SK-N-SH treated with all-trans-retinoic acid at 6 μM for 48 hours (cell line): ENCODE measurements at regions not wholly inside any gene's neighbourhood (a gene's known extent, or its start where the extent isn't known, plus 50 kb on each side); places are given as distances from the start of the nearest gene placed in this dataset.

ENCODE experiments used
- ESRRG ChIP-seq: fragments of 250-450 bp; sonication (Bioruptor Pico); IDR thresholded peaks from 2 replicates; pipeline ENCODE4 v1.6.1; 2021; ENCODE audit warnings: mild to moderate bottlenecking
- TOX ChIP-seq: fragments of 250-450 bp; sonication (Bioruptor Pico); IDR thresholded peaks from 2 replicates; pipeline ENCODE4 v1.8.0; 2021; ENCODE audit warnings: mild to moderate bottlenecking, moderate library complexity, borderline replicate concordance
- ZFP3 ChIP-seq: fragments of 250-450 bp; sonication (Bioruptor Pico); IDR thresholded peaks from 2 replicates; pipeline ENCODE4 v1.5.0; 2020; ENCODE audit warnings: mild to moderate bottlenecking, moderate library complexity
- ZFP30 ChIP-seq: fragments of 450-650 bp; formaldehyde crosslinking; IDR thresholded peaks from 2 replicates; pipeline ENCODE4 v1.5.0; 2022; ENCODE audit warnings: mild to moderate bottlenecking, moderate library complexity
- ZNF565 ChIP-seq: fragments of 450-650 bp; formaldehyde crosslinking; conservative IDR thresholded peaks from 2 replicates; pipeline ENCODE4 v1.5.0; 2020; ENCODE audit warnings: low read depth, mild to moderate bottlenecking, moderate library complexity
- TF ChIP-seq, protein P1 (sequence below): fragments of 250-450 bp; sonication (Bioruptor Pico); IDR thresholded peaks from 2 replicates; pipeline ENCODE4 v1.5.0; 2020; ENCODE audit warnings: mild to moderate bottlenecking, moderate library complexity
- TF ChIP-seq, protein P2 (sequence below): fragments of 250-450 bp; sonication (Bioruptor Pico); IDR thresholded peaks from 2 replicates; pipeline ENCODE4 v1.8.0; 2020; ENCODE audit warnings: mild to moderate bottlenecking, moderate library complexity, borderline replicate concordance

GRCh38 chrX:18065956-18066355 is 154.7 kb downstream of the BEND2 start:
- TF ChIP-seq ESRRG (CRISPR knock-in tag): no peak
- TF ChIP-seq, protein P1, sequence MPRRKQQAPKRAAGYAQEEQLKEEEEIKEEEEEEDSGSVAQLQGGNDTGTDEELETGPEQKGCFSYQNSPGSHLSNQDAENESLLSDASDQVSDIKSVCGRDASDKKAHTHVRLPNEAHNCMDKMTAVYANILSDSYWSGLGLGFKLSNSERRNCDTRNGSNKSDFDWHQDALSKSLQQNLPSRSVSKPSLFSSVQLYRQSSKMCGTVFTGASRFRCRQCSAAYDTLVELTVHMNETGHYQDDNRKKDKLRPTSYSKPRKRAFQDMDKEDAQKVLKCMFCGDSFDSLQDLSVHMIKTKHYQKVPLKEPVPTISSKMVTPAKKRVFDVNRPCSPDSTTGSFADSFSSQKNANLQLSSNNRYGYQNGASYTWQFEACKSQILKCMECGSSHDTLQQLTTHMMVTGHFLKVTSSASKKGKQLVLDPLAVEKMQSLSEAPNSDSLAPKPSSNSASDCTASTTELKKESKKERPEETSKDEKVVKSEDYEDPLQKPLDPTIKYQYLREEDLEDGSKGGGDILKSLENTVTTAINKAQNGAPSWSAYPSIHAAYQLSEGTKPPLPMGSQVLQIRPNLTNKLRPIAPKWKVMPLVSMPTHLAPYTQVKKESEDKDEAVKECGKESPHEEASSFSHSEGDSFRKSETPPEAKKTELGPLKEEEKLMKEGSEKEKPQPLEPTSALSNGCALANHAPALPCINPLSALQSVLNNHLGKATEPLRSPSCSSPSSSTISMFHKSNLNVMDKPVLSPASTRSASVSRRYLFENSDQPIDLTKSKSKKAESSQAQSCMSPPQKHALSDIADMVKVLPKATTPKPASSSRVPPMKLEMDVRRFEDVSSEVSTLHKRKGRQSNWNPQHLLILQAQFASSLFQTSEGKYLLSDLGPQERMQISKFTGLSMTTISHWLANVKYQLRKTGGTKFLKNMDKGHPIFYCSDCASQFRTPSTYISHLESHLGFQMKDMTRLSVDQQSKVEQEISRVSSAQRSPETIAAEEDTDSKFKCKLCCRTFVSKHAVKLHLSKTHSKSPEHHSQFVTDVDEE (CRISPR knock-in tag): no peak
- TF ChIP-seq, protein P2, sequence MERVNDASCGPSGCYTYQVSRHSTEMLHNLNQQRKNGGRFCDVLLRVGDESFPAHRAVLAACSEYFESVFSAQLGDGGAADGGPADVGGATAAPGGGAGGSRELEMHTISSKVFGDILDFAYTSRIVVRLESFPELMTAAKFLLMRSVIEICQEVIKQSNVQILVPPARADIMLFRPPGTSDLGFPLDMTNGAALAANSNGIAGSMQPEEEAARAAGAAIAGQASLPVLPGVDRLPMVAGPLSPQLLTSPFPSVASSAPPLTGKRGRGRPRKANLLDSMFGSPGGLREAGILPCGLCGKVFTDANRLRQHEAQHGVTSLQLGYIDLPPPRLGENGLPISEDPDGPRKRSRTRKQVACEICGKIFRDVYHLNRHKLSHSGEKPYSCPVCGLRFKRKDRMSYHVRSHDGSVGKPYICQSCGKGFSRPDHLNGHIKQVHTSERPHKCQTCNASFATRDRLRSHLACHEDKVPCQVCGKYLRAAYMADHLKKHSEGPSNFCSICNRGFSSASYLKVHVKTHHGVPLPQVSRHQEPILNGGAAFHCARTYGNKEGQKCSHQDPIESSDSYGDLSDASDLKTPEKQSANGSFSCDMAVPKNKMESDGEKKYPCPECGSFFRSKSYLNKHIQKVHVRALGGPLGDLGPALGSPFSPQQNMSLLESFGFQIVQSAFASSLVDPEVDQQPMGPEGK (CRISPR knock-in tag): no peak
- no peak for TF ChIP-seq ZFP30 (CRISPR knock-in tag)
- no peak for TF ChIP-seq TOX (CRISPR knock-in tag)
- no peak for TF ChIP-seq ZNF565 (CRISPR knock-in tag)
- no peak for TF ChIP-seq ZFP3
